Fibroblast of pulmonary artery (primary cell): ENCODE measurements at regions not wholly inside any gene's neighbourhood (a gene's known extent, or its start where the extent isn't known, plus 50 kb on each side); places are given as distances from the start of the nearest gene placed in this dataset.

Experiments
- DNase-seq: peaks from one replicate; pipeline ENCODE4 v3.0.0-alpha.2; 2010; ENCODE audit warnings: low read depth
- H3K4me3 ChIP-seq: replicated peaks from 2 replicates; pipeline ENCODE4 v1.5.1; 2011; ENCODE audit warnings: low read depth, mild to moderate bottlenecking, control low read depth, low read length, moderate library complexity
- CTCF ChIP-seq: IDR thresholded peaks from 2 replicates; pipeline ENCODE4 v1.5.1; 2011; ENCODE audit warnings: mild to moderate bottlenecking, control low read depth, low read length, inconsistent platforms; ENCODE audit errors: missing control alignments

- no peak for TF ChIP-seq CTCF
- DNase-seq, result no peak
- H3K4me3 ChIP-seq, result no peak overlapping the region
These were observed 555.6 kb upstream of the IGFBP7 start for GRCh38 chr4:57665806-57666205.

- no peak for DNase-seq
- TF ChIP-seq CTCF, result no peak
- H3K4me3 ChIP-seq, result no peak overlapping the region
These were observed 551.4 kb upstream of the IGFBP7 start for GRCh38 chr4:57661517-57662090.

GRCh38 chr4:57658673-57659072 is 548.5 kb upstream of the IGFBP7 start:
- no peak overlapping the region for H3K4me3 ChIP-seq
- no peak for TF ChIP-seq CTCF
- no peak for DNase-seq

- DNase-seq, result no peak
- TF ChIP-seq CTCF, result no peak
- no peak overlapping the region for H3K4me3 ChIP-seq
These were observed 548.0 kb upstream of the IGFBP7 start for GRCh38 chr4:57658188-57658587.

- TF ChIP-seq CTCF, result no peak
- no peak overlapping the region for H3K4me3 ChIP-seq
- DNase-seq, result no peak
These were observed 545.2 kb upstream of the IGFBP7 start for GRCh38 chr4:57655342-57655741.

DNA sequence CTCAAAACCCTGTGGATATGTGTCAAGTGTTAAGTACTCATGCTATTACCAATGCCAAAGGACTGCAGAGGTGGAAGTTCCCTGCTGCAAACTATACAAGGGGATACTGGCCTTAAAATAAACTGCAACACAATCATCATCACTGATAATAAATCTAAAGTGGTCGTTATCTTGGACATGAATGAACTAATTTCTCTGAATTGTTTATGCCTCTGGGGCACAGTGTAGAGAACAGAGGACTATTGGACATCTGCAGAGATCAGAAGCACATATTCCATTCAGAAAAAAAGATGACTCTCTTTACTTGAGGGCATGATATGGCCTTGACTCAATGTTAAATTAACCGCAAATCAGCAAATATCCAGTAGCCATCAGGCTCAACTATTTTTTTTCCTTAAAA is 542.6 kb upstream of the IGFBP7 start:
- TF ChIP-seq CTCF, result no peak
- no peak for DNase-seq
- H3K4me3 ChIP-seq, result no peak overlapping the region

DNA sequence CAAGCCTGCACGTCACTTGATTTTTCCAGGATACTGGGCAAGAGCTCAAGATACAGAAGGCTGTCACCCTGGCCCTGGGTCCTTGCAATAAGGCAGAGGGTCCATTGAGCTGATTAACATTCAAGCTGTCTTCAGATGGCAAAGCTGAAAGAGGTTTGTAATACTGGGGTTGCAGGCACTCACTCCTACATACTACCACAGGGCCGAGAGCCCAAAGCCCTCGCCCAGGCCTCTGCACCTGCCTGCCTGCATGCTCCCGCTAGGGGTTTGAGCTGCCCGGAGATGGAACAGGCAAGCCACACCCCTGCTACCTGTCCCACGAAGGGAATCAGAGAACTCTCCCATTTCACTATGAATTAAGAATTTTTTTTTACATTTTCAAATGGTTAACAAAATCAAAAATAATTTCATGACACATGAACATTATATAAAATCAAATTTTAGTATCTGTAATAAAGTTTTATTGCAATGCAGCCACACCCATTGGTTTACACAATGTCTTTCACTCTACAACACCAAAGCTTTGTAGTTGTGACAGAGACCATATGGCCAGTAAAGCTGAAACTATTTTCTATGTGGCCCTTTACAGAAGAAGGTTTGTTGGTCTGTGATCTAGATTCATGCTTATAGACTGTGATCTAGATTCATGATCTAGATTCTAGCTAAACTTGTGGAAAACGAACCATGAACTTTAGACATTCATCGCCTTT is 530.4 kb upstream of the IGFBP7 start:
- no peak for DNase-seq
- TF ChIP-seq CTCF, result no peak
- H3K4me3 ChIP-seq, result no peak overlapping the region
